ENCODE measurements at regions not wholly inside any gene's neighbourhood (a gene's known extent, or its start where the extent isn't known, plus 50 kb on each side); places are given as distances from the start of the nearest gene placed in this dataset.

DNA sequence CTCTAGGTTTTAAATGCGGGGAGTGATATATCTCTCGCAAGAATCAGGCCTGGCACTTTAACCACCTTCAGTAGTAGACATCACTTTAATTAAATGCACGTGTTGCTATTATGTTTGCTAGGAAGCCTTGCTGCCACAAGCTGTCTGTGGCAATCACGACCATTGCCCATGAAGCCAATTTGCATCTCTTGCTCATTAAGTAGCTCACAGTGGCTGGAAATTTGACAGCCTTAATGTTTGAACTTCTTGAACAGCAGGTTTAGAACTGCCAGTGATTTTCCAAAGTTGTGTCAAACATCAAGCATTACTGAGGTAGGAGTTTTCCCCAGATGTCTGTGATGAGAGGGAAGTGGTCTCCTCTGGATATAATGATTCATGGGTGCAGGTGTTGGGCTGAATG, 642.3 kb upstream of the CPEB2 start:
- DNase-seq (ENCODE audit: low spot score in 2 of 2), result no peak

DNA sequence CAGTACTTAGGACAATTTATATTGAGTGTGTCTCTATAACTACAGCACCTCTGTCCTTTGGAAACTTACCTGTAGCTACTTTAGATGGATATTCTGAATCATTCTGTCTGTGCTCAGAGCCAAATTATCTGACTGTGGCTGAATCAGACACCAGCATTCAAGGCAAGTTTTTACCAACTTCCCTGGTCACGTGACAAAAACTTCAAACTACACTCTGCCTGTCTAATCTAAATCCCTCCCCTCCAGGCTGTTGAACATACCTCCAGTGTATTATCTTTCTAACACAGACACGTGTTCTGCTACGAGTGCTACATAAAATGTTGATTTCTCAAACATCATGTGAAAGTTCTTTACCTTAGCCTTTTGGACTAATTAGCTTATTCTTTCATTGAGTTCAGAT, 641.2 kb upstream of the CPEB2 start:
- no peak for TF ChIP-seq EP300 (IDR thresholded peaks at IDR 0.05)
- TF ChIP-seq, protein P1, sequence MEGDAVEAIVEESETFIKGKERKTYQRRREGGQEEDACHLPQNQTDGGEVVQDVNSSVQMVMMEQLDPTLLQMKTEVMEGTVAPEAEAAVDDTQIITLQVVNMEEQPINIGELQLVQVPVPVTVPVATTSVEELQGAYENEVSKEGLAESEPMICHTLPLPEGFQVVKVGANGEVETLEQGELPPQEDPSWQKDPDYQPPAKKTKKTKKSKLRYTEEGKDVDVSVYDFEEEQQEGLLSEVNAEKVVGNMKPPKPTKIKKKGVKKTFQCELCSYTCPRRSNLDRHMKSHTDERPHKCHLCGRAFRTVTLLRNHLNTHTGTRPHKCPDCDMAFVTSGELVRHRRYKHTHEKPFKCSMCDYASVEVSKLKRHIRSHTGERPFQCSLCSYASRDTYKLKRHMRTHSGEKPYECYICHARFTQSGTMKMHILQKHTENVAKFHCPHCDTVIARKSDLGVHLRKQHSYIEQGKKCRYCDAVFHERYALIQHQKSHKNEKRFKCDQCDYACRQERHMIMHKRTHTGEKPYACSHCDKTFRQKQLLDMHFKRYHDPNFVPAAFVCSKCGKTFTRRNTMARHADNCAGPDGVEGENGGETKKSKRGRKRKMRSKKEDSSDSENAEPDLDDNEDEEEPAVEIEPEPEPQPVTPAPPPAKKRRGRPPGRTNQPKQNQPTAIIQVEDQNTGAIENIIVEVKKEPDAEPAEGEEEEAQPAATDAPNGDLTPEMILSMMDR (IDR thresholded peaks at IDR 0.05), result no peak
- TF ChIP-seq POLR2A (IDR thresholded peaks at IDR 0.05), result no peak
- no peak for TF ChIP-seq POLR2AphosphoS5 (IDR thresholded peaks at IDR 0.05)
- no peak for DNase-seq (ENCODE audit: low spot score in 2 of 2)
- 43% methylated on average over 3 of the region's 3 CpGs for WGBS
- no peaks in the 10 kb centered on the region for H3K27me3 ChIP-seq
- peaks cover 6% of the 10 kb centered on the region for H3K4me1 ChIP-seq
- no peaks in the 10 kb centered on the region for H3K36me3 ChIP-seq
- no peak overlapping the region for H3K27ac ChIP-seq
- H3K4me3 ChIP-seq, result no peak overlapping the region
- H3K9me3 ChIP-seq, result no peaks in the 10 kb centered on the region

More for the DNA sequence above, 642.3 kb upstream of the CPEB2 start:
- WGBS, result 51% methylated on average over 4 of the region's 4 CpGs
- Histone ChIP-seq H3K27ac (no peak overlapping the region), H3K27me3 (no peaks in the 10 kb centered on the region), H3K9me3 (no peaks in the 10 kb centered on the region), H3K4me3 (no peak overlapping the region), H3K36me3 (no peaks in the 10 kb centered on the region), H3K4me1 (peaks cover 6% of the 10 kb centered on the region)
- TF ChIP-seq POLR2A (IDR thresholded peaks at IDR 0.05) (no peak), POLR2AphosphoS5 (IDR thresholded peaks at IDR 0.05) (no peak), EP300 (IDR thresholded peaks at IDR 0.05) (no peak)
- TF ChIP-seq, protein P1 (IDR thresholded peaks at IDR 0.05), result no peak

DNA sequence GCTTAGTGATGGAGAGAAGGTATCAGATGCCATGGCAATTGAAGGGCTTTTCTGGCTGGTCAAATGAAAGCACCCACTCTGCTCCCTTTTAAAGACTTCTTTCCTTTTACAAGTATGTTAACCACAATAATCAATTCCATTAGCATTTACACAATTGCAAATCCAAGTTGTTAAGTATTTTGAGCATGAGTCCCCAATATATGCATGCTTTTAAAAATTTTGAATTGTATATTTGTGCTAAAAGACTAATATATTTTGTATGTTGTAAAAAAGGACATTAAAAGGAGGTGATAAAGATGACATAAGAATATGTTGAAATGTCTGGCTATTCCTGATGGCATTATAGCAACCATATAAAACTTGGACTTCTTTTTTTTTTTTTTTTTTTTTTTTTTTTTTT, 639.9 kb upstream of the CPEB2 start:
- no peak overlapping the region for H3K4me3 ChIP-seq
- peaks cover 6% of the 10 kb centered on the region for H3K4me1 ChIP-seq
- DNase-seq (ENCODE audit: low spot score in 2 of 2), result no peak
- TF ChIP-seq POLR2A (IDR thresholded peaks at IDR 0.05) (no peak), POLR2AphosphoS5 (IDR thresholded peaks at IDR 0.05) (no peak), EP300 (IDR thresholded peaks at IDR 0.05) (no peak)
- TF ChIP-seq, protein P1 (IDR thresholded peaks at IDR 0.05), result no peak
- H3K27ac ChIP-seq, result no peak overlapping the region
- no peaks in the 10 kb centered on the region for H3K27me3 ChIP-seq
- no peaks in the 10 kb centered on the region for H3K9me3 ChIP-seq
- no peaks in the 10 kb centered on the region for H3K36me3 ChIP-seq

DNA sequence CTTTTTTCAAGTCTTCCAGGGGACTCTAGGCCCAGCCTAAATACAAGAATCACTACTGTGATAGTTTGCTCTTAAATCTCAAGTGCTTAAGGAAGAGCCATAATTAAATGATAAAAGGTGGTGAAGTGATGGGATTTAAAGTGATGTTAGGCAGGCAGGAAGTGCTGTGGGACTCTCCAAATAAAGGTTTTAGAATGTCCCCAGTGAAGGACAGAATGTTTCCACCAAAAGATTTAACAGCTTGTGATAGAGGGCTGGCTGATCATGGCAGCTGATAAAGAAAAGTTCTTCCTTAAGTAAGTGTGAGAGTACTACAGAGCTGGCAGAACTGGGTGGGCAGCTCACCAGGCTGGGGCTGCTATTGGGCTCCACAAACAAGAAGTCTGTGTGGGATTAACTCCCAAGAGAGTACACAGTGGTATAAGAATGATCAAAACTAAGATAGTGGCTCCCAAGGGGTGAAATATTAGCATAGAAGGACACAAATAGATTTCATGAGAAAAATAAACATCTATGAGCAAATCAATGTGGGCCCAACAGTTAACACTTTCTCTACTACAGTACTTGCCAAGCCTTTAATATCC, 637.2 kb upstream of the CPEB2 start:
- Histone ChIP-seq H3K4me3 (no peak overlapping the region), H3K27ac (no peak overlapping the region), H3K27me3 (no peaks in the 10 kb centered on the region), H3K36me3 (no peaks in the 10 kb centered on the region), H3K9me3 (no peaks in the 10 kb centered on the region), H3K4me1 (peaks cover 6% of the 10 kb centered on the region)
- no peak for DNase-seq (ENCODE audit: low spot score in 2 of 2)
- TF ChIP-seq, protein P1 (IDR thresholded peaks at IDR 0.05), result no peak
- TF ChIP-seq POLR2AphosphoS5 (IDR thresholded peaks at IDR 0.05) (no peak), EP300 (IDR thresholded peaks at IDR 0.05) (no peak), POLR2A (IDR thresholded peaks at IDR 0.05) (no peak)

DNA sequence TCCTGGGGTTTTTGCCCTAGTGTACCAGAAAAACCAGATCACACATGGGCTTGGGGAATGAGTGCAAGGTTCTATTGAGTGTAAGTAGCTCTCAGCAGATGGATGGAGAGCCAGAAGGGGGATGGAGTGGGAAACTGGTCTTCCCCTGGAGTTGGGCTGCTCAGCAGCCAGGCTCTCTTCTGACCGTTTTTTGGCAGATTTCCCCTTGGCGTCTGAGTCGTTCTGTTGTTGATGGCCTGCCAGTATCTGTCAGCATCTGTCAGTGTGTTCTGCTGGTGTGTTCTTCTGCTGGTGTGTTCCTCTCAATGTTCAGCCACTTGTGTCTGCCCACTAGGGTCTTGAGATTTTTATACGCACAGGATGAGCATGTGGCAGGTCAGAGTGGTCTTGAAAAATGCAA, 633.9 kb upstream of the CPEB2 start:
- 67% methylated on average over 4 of the region's 4 CpGs for WGBS
- no peak for DNase-seq (ENCODE audit: low spot score in 2 of 2)
- H3K36me3 ChIP-seq, result no peaks in the 10 kb centered on the region
- no peak overlapping the region for H3K4me3 ChIP-seq
- H3K27me3 ChIP-seq, result no peaks in the 10 kb centered on the region
- no peak overlapping the region for H3K27ac ChIP-seq
- H3K4me1 ChIP-seq, result no peaks in the 10 kb centered on the region
- H3K9me3 ChIP-seq, result no peaks in the 10 kb centered on the region
- TF ChIP-seq POLR2A (IDR thresholded peaks at IDR 0.05), result no peak
- TF ChIP-seq, protein P1 (IDR thresholded peaks at IDR 0.05), result no peak
- TF ChIP-seq EP300 (IDR thresholded peaks at IDR 0.05), result no peak
- no peak for TF ChIP-seq POLR2AphosphoS5 (IDR thresholded peaks at IDR 0.05)
